Putamen (tissue), 1 donor: ENCODE measurements at regions not wholly inside any gene's neighbourhood (a gene's known extent, or its start where the extent isn't known, plus 50 kb on each side); places are given as distances from the start of the nearest gene placed in this dataset.

Experiments
- DNase-seq: peaks from one replicate; pipeline ENCODE4 v3.0.0-alpha.2; 2016; ENCODE audit warnings: low spot score

DNA sequence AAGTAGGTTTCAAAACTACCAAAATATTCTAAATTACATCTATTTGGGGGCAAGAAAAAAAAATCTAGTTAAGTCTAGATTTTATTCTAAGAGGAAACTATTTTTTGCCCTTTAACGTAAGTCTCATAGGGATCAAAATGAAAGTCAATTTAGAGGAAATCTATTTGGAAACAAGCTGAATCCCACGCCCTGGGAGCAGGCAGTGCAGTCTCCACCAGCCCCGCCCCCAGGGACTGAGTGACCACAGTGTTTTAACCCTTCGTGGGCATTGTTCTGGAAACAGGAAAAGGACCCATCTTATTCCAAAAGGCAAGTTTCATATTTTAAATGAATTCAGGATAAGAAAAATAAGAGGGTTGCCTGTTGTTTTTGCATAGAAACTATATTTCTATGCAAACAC, 209.7 kb downstream of the SPRY2 start:
- peak; percentile 84 for DNase-seq

GRCh38 chr13:80126389-80127068, 214.4 kb downstream of the SPRY2 start:
- no peak for DNase-seq

DNA sequence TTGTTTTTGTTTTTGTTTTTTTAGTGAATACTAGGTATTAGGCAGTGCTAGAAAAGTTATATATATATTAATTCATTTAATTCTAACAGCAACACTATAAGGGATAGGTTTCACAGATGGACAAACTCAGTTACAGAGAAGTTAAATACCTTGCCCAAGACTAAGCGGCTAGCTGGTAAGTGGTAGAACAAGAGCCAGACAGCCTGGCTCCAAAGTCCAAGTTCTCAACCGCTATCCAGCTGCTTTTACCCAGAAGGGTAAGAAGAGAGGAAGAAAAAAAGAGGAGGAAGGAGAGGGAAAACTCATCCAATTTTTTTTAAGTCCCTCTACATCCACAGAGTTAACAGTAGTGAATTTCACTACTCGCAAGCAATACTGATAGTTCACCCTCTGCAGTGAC, 217.0 kb downstream of the SPRY2 start:
- no peak for DNase-seq

DNA sequence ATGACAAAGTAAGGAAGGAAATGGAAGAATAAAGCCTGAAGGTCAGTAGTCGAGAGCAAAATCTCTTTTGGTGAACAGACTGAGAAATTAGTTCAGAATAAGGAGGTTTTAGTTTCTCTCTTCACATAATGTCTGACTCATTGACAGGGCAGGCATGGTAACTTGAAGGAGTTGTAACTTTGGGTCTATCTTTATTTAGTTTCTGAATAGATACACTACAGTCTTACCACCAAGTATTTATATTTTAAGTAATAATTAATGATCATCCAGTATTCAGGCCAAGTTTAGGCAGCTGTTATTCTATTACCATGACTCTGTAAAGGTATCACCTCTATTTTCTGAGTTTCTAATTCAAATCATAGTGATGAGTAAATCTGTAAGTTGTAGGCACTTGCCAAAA, 219.9 kb downstream of the SPRY2 start:
- DNase-seq, result no peak

DNA sequence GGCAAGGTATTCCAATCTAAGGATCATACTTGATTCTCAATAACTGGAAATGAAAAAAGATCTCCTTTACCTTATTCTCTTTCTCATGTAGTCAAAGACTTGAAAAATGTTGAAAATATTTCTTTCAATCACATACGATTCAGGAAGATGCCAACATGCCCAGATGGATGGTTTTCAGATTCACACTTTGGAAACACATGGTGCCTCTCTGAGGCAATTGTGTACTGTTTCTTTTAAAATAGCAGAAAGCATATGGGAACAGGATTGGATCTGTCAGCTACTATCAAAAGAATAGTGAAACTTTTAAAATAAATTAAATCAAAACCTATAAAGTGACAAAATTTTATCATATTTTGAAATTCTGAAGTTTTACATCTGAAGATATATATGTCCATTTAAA, 222.4 kb downstream of the SPRY2 start:
- no peak for DNase-seq

GRCh38 chr13:80118099-80118498, 222.8 kb downstream of the SPRY2 start:
- no peak for DNase-seq

- DNase-seq, result no peak
Observed at GRCh38 chr13:80117515-80117914, 223.4 kb downstream of the SPRY2 start.

- DNase-seq, result peak; percentile 23
Observed at GRCh38 chr13:80116107-80116506, 224.8 kb downstream of the SPRY2 start.

DNA sequence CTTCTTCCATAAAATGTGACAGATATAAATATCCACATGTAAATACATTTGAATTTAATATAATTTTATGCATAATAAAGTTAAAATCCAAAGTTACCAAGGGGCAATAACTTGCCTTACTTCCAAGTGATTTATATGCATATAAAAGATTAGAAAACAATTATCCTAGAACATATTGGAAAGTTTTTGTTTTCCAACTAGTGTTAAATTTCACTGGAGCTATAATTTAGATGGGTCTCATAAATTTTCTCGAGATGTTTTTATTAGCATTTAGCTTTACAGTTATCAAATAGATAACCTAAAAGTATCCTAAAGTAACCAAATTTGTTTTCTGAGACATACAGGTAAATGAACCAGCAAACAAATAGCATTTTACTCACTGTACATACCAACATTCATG, 225.3 kb downstream of the SPRY2 start:
- DNase-seq, result no peak

DNA sequence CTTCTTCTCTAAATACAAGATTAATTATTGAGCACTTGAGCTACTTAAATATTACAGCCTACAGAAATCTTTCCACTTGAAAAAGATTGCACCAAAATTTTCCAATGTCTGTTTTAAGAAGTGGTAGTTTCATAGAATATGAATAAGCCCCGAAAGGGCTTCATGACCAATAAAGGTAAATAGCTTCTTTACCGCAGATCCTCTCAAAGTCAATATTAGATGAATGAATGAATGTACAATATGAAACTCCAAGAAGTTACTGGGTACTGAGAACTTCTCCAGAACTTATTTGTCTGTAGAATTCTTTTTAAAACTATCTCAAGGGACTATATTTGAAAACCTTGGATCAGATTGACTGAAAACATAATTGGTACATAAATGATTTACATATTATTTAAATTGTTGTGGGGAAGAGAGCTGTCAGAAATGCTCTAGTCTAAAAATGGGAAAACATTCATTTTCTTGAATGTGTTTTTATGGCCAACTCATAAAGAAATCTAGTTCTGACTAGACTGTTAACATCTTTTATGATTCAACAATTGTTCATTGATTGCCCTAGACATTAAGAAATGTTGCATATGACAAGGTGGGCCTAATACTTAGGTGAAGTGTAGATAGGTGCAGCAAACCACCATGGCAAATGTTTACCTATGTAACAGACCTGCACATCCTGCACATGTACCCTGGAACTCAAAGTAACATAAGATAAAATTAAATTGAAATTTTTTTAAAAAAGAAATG, 227.0 kb downstream of the SPRY2 start:
- DNase-seq, result no peak

DNA sequence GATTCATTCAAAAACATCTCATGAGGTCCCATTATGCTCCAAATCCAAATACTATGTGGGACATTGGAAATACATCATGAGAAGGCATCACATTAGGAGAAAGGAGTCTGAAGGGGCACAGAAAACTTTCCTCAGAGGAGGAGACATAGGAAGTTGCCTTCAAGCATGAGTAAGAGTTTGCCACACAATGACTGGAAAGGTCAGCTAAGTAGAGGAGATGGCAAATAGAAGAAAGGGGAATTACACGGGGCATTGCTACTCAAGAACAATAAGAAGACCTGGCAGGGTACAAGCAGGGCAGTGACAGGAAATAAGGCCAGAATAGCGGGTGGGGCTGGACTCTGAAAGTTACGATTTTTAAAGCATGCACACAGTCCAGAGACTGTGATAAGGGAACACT, 231.6 kb downstream of the SPRY2 start:
- DNase-seq, result no peak

DNA sequence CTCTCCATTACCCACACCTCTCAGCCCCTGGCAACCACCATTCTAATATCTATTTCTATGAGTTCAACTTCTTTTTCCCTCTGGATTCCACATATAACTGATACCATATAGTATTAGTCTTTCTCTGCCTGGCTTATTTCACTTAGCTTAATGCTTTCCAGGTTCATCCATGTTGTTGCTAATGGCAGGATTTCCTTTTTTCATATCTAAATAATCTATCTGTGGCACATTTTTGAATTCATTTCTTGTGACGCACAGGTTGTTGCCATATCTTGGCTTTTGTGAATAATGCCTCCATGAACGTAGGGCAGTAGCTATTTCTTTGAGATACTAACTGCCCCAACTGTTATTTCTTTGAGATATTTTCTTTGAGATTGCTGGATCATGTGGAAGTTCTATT, 235.6 kb downstream of the SPRY2 start:
- DNase-seq, result no peak

DNA sequence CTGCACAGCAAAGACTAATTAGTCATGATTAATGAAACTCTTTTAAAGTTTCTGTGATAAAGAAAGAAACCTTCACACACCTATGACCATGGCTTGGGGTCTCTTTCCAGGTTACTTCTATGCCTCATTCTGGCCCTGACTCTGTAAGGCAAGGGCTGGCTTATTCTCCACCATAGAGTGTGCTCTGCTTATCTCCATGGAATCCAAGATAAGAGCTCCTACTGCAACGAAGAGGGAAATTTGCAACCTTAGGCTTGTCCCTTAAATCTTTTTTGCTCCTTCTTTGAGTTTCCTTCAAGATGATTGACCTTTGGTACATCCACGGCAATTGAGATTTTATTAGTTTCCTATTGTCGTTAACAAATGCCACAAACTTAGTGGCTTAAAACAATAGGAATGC, 239.9 kb downstream of the SPRY2 start:
- DNase-seq, result no peak

GRCh38 chr13:80100636-80101035, 240.3 kb downstream of the SPRY2 start:
- DNase-seq, result no peak

GRCh38 chr13:80097561-80097960, 243.4 kb downstream of the SPRY2 start:
- no peak for DNase-seq

DNA sequence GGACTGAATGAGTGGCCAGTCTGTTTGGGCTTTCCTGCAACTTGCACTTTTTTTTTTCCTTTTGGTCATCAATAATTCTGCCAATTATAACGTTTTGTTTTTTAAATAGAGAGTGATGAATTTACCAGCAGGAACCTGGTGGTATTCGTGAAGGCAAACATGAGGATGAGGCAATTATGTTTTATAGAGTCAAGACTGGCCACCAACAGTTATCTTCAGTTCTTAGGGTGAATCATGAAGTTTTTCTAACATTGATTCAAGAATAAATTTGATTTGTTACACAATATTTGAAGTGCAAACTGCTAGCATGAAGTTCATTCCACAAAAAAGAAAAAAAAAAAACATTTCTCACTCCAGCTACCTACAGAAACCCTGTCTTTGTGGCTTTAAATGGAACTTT, 244.5 kb downstream of the SPRY2 start:
- DNase-seq, result no peak

DNA sequence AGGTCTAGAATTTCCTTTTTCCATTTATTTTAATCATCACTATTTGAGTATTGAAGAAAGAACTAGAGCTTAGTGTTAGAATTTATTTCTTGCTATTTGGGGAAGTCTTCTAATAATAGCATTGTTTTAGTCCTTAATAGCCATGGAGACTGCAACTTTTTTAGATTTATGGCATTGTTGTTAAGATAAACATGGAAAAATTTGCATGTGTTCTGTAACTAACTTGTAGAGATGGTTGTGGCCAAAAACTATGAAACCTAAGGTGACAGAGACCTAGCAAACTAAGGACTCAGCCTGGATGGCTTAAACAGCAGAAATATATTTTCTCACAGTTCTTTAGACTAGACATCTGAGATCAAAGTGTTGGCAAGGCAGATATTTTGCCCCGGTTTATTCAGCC, 246.4 kb downstream of the SPRY2 start:
- DNase-seq, result no peak

DNA sequence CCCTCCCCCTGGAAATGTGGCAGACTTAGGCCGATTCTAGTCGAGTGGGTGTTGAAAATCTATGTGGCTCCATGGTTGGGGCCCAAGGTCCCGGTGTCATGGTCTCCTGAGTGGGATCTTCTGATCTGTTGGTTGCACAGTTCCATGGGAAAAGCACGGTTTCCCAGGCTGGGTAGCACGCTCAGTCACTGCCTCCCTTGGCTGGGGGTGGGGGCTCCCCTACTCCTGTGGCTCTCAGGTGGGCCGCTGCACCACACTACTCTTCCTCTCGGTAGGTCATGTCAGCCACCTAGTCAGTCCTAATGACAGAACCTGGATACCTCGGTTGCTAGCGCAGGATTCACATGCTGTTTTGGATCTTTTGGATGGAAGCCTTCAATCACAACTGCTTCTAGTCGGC, 247.0 kb downstream of the SPRY2 start:
- no peak for DNase-seq

- DNase-seq, result no peak
Observed at GRCh38 chr13:80086304-80086721, 254.6 kb downstream of the SPRY2 start.

DNA sequence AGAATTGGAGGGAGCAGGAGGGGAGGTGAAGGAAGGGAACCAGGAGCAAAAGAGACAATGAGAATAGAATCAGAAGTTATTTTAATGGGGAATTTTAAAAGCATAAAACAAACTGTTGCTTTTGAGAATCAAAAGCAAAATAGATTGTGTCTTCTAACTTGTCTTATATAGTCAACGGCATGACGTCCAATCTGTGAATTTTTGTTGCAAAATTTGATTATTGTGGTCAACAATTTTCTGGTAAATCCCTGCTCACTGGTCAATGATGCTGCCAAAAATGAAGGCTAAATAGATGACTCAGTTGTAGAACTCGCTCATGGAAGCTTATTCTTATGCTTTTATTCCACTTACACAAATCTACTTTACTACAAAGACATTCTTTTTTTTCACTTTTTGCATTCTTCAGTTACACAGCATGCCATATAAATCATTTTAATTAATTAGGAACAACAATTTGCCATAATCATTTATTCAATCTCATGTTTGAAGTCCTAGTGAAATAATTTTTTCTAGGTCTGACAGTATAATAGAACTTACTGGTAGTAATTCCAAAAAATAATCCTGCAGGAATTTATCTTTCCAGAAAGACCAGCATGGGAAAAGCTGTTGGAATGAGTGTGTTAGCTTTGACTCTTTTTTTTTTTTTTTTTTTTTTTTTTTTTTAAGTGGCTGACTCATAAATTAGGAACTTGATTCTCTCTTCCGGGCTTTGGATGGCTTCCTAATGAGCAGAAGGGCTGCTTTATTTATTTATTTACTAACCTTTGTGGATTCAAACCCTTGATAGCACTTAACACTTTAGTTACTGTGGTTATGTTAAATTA, 256.9 kb downstream of the SPRY2 start:
- DNase-seq, result no peak

GRCh38 chr13:80083081-80083852, 257.7 kb downstream of the SPRY2 start:
- no peak for DNase-seq

DNA sequence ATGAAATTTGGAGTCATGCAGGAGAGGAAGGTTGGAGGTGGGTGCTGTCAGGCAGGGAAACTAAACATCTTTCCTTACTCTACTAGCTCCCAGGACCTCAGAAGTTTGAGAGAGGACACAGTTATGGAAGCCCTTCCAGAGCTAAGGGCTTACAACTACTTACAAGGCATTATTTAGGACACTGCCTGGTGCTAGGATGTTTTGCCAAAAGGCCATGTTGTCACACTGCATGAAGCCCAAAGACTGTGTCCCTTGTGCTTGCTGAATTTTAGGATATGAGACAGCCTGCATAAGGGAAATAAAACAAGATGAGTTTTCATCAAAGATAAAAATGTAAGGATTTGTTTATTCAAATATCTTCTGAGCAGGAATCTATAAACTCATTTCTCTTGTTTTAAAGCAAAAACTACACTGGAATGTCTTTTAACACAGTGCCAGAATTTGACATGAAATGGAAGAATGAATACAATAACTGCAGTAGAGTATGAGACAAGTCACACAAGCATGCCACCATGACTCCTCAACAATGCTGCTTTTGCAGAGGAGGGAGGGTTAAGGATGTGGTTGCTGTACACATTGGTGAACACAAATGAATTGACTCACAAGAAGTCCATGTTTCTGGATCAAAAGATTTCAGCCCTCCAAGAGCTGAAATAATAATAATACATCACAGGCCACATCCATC, 258.4 kb downstream of the SPRY2 start:
- DNase-seq, result no peak
